Cardiac muscle cell (in vitro differentiated cells and primary cell): ENCODE measurements at regions not wholly inside any gene's neighbourhood (a gene's known extent, or its start where the extent isn't known, plus 50 kb on each side); places are given as distances from the start of the nearest gene placed in this dataset.

Source experiments
- DNase-seq, 2 donors: peaks; one replicate each; pipeline versions ENCODE4 v3.0.0 to v3.0.0-alpha.2; 2010 to 2017; ENCODE audit warnings: low read depth in 1 of 2, low spot score in 1 of 2
- H3K27ac ChIP-seq: fragments of 200-600 bp; sonication (generic); 2 replicates; pipeline ENCODE4 v1.5.1; 2016
- H3K27me3 ChIP-seq: fragments of 200-600 bp; sonication (generic); 2 replicates; pipeline ENCODE4 v1.6.0; 2016; ENCODE audit warnings: control low read depth
- H3K36me3 ChIP-seq: fragments of 200-600 bp; sonication (generic); 2 replicates; pipeline ENCODE4 v1.5.1; 2016; ENCODE audit warnings: control low read depth
- H3K4me1 ChIP-seq: fragments of 200-600 bp; sonication (generic); 2 replicates; pipeline ENCODE4 v1.8.1; 2017; ENCODE audit warnings: low read depth, mild to moderate bottlenecking, mixed run types
- H3K4me3 ChIP-seq: fragments of 200-600 bp; sonication (generic); 2 replicates; pipeline ENCODE4 v1.5.1; 2016; ENCODE audit warnings: mild to moderate bottlenecking
- H3K9me3 ChIP-seq: fragments of 200-600 bp; sonication (generic); 2 replicates; pipeline ENCODE4 v1.5.1; 2017; ENCODE audit warnings: low read depth, mild to moderate bottlenecking, control low read depth
- CTCF ChIP-seq: IDR thresholded peaks from 2 replicates; pipeline ENCODE4 v1.5.1; 2012; ENCODE audit warnings: low read depth, mild to moderate bottlenecking, low read length

- Histone ChIP-seq H3K4me3 (no peak overlapping the region), H3K36me3 (no peaks in the 10 kb centered on the region), H3K4me1 (no peaks in the 10 kb centered on the region), H3K27ac (no peak overlapping the region), H3K27me3 (no peaks in the 10 kb centered on the region), H3K9me3 (no peaks in the 10 kb centered on the region)
- no peak for DNase-seq
- no peak for TF ChIP-seq CTCF
Measured at GRCh38 chr5:159698322-159698721, 218.0 kb upstream of the ADRA1B start.

GRCh38 chr5:159700016-159700415, 216.3 kb upstream of the ADRA1B start:
- Histone ChIP-seq H3K27me3 (no peaks in the 10 kb centered on the region), H3K4me3 (no peak overlapping the region), H3K4me1 (no peaks in the 10 kb centered on the region), H3K9me3 (no peaks in the 10 kb centered on the region), H3K36me3 (no peaks in the 10 kb centered on the region), H3K27ac (no peak overlapping the region)
- TF ChIP-seq CTCF, result no peak
- no peak for DNase-seq

GRCh38 chr5:159702301-159702700, 214.0 kb upstream of the ADRA1B start:
- H3K27ac ChIP-seq, result no peak overlapping the region
- no peaks in the 10 kb centered on the region for H3K27me3 ChIP-seq
- no peak for TF ChIP-seq CTCF
- H3K4me1 ChIP-seq, result no peaks in the 10 kb centered on the region
- no peak for DNase-seq
- H3K4me3 ChIP-seq, result no peak overlapping the region
- H3K9me3 ChIP-seq, result no peaks in the 10 kb centered on the region
- no peaks in the 10 kb centered on the region for H3K36me3 ChIP-seq

DNA sequence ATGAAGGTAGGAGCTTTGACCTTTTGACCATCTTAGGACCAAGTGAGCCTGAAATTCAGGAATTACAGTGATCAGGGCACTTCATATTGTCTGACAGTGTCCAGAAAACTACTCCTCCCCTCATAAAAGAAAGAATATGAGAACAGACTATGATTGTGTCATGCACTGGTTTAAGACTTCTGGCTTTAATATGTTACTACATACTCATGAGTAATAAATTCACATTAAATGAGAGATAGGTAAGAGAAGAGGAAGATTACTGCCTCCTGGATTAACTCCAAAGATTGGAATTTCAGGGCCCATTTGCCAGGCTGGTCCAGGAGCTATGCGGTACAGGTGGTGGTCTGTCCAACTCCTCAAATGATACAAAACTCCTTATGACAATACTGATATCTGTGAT, 213.5 kb upstream of the ADRA1B start:
- Histone ChIP-seq H3K9me3 (no peaks in the 10 kb centered on the region), H3K27me3 (no peaks in the 10 kb centered on the region), H3K4me1 (no peaks in the 10 kb centered on the region), H3K27ac (no peak overlapping the region), H3K36me3 (no peaks in the 10 kb centered on the region), H3K4me3 (no peak overlapping the region)
- no peak for DNase-seq
- no peak for TF ChIP-seq CTCF

- Histone ChIP-seq H3K36me3 (no peaks in the 10 kb centered on the region), H3K9me3 (no peaks in the 10 kb centered on the region), H3K27me3 (no peaks in the 10 kb centered on the region), H3K4me1 (no peaks in the 10 kb centered on the region), H3K4me3 (no peak overlapping the region), H3K27ac (no peak overlapping the region)
- DNase-seq, result peak in 1 of 2 donors; percentile 4
- TF ChIP-seq CTCF, result no peak
Measured at GRCh38 chr5:159704160-159704559, 212.1 kb upstream of the ADRA1B start.

- Histone ChIP-seq H3K27me3 (no peaks in the 10 kb centered on the region), H3K4me1 (no peaks in the 10 kb centered on the region), H3K4me3 (no peak overlapping the region), H3K9me3 (no peaks in the 10 kb centered on the region), H3K27ac (no peak overlapping the region), H3K36me3 (no peaks in the 10 kb centered on the region)
- DNase-seq, result no peak
- no peak for TF ChIP-seq CTCF
Measured at GRCh38 chr5:159705948-159706347, 210.3 kb upstream of the ADRA1B start.
